ENCODE measurements at regions not wholly inside any gene's neighbourhood (a gene's known extent, or its start where the extent isn't known, plus 50 kb on each side); places are given as distances from the start of the nearest gene placed in this dataset.

GRCh38 chr3:21158861-21159542, 592.0 kb downstream of the ZNF385D start (continued):
- no peak for TF ChIP-seq CHD7 (IDR thresholded peaks at IDR 0.05; ENCODE audit: insufficient replicate concordance, low read length)
- no peak for TF ChIP-seq CHD1 (IDR thresholded peaks at IDR 0.05; ENCODE audit: low read depth, low read length)
- TF ChIP-seq CTCF (IDR thresholded peaks at IDR 0.05; ENCODE audit: control extremely low read depth in 1 of 3, insufficient read depth in 1 of 3, low read depth in 1 of 3, low read length in 3 of 3), result no peak
- no peak for TF ChIP-seq RNF2 (IDR thresholded peaks at IDR 0.05; ENCODE audit: borderline replicate concordance, low read depth, low read length, missing control alignments, poor library complexity, severe bottlenecking)
- TF ChIP-seq BCL11A (IDR thresholded peaks at IDR 0.05; ENCODE audit: low read depth in 2 of 2, low read length in 2 of 2), result no peak
- TF ChIP-seq SAP30 (IDR thresholded peaks at IDR 0.05; ENCODE audit: insufficient read depth, insufficient replicate concordance, low read length), result no peak
- no peak for TF ChIP-seq CREB1 (IDR thresholded peaks at IDR 0.05)
- TF ChIP-seq BACH1 (IDR thresholded peaks at IDR 0.05; ENCODE audit: low read length), result no peak
